22Rv1 (cell line): ENCODE measurements at regions not wholly inside any gene's neighbourhood (a gene's known extent, or its start where the extent isn't known, plus 50 kb on each side); places are given as distances from the start of the nearest gene placed in this dataset.

ENCODE experiments used
- ZFX ChIP-seq: fragments of 450-650 bp; IDR thresholded peaks from 2 replicates; pipeline ENCODE4 v1.6.1; 2017; ENCODE audit warnings: antibody characterized with exemption, borderline replicate concordance
- TF ChIP-seq, protein P1 (sequence below): fragments of 450-650 bp; IDR thresholded peaks from 2 replicates; pipeline ENCODE4 v1.5.1; 2017; ENCODE audit warnings: mild to moderate bottlenecking

DNA sequence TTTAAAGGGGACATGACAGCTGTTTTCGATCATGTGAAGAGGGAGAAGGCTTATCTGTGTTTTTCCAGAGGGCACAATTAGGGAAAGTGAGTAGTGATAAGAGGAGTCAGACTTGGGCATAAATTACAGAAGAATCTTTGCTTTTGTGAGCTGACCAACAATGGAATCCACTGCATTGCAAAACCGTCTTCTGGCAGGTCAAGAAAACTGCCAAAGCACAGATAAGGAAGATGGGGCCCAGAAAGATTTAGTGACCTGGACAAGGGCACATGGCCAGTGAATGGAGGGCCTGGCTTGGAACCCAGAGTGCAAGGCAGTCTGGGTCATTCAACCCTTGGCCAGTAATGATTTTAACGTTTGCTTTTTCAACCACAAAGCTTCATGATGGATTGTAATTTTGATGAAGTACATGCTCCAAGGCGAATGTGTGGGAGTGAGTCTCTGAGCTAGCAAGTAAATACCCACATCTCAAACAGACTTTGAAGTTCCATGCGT, 153.2 kb upstream of the MAST4 start:
- TF ChIP-seq, protein P1, sequence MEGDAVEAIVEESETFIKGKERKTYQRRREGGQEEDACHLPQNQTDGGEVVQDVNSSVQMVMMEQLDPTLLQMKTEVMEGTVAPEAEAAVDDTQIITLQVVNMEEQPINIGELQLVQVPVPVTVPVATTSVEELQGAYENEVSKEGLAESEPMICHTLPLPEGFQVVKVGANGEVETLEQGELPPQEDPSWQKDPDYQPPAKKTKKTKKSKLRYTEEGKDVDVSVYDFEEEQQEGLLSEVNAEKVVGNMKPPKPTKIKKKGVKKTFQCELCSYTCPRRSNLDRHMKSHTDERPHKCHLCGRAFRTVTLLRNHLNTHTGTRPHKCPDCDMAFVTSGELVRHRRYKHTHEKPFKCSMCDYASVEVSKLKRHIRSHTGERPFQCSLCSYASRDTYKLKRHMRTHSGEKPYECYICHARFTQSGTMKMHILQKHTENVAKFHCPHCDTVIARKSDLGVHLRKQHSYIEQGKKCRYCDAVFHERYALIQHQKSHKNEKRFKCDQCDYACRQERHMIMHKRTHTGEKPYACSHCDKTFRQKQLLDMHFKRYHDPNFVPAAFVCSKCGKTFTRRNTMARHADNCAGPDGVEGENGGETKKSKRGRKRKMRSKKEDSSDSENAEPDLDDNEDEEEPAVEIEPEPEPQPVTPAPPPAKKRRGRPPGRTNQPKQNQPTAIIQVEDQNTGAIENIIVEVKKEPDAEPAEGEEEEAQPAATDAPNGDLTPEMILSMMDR, result no peak
- no peak for TF ChIP-seq ZFX
